PC-3 (cell line): ENCODE measurements at regions not wholly inside any gene's neighbourhood (a gene's known extent, or its start where the extent isn't known, plus 50 kb on each side); places are given as distances from the start of the nearest gene placed in this dataset.

Source experiments
- ATAC-seq: fragments of 200-7000 bp; cut with Tn5 transposase; 2 replicates; pipeline ENCODE4 v1.9.1; 2020; ENCODE audit warnings: mild to moderate bottlenecking, moderate library complexity
- BruUV-seq: library from RNA; stranded (reverse); fragments of 400-500 nt; replicated peaks from 2 replicates; lab custom pipeline; 2021; lab: Mats Ljungman, UMichigan
- CTCF ChIA-PET: fragments of 300-600 bp; sonication (Branson Sonifier 250); formaldehyde crosslinking; loops from one replicate; lab custom pipeline; 2022; ENCODE audit warnings: antibody characterized with exemption; lab: Charles Lee
- POLR2A ChIA-PET: fragments of 300-600 bp; sonication (Branson Sonifier 250); formaldehyde crosslinking; loops from one replicate; lab custom pipeline; 2022; ENCODE audit warnings: antibody characterized with exemption; ENCODE audit not compliant: unreplicated experiment; lab: Charles Lee
- DNase-seq: peaks from one replicate; pipeline ENCODE4 v3.0.0-alpha.2; 2015
- H2AFZ ChIP-seq: fragments of 300-600 bp; sonication (generic); 2 replicates; pipeline ENCODE4 v1.6.0; 2016; ENCODE audit warnings: antibody characterized with exemption, low read length
- H3F3A ChIP-seq: fragments of 300-600 bp; sonication (generic); one replicate; pipeline ENCODE4 v1.6.0; 2017; ENCODE audit warnings: antibody characterized with exemption, low read length, control low read depth, mild to moderate bottlenecking; ENCODE audit not compliant: unreplicated experiment
- H3K27ac ChIP-seq: fragments of 300-600 bp; sonication (generic); 2 replicates; pipeline ENCODE4 v1.5.1; 2016; ENCODE audit warnings: mild to moderate bottlenecking, low read length
- H3K27me3 ChIP-seq: fragments of 300-600 bp; sonication (generic); 2 replicates; pipeline ENCODE4 v1.6.1; 2016; ENCODE audit warnings: low read length, mixed read lengths
- H3K36me3 ChIP-seq: fragments of 300-600 bp; sonication (generic); 2 replicates; pipeline ENCODE4 v1.6.1; 2016; ENCODE audit warnings: low read depth, mixed run types, low read length, mixed read lengths
- H3K4me1 ChIP-seq: fragments of 300-600 bp; sonication (generic); 2 replicates; pipeline ENCODE4 v1.5.1; 2016; ENCODE audit warnings: low read length; ENCODE audit not compliant: insufficient read depth
- H3K4me2 ChIP-seq: fragments of 300-600 bp; sonication (generic); 2 replicates; pipeline ENCODE4 v1.6.0; 2016; ENCODE audit warnings: low read length
- H3K4me3 ChIP-seq: fragments of 300-600 bp; sonication (generic); 2 replicates; pipeline ENCODE4 v1.5.1; 2016; ENCODE audit warnings: mild to moderate bottlenecking, low read length, mixed read lengths
- H3K79me2 ChIP-seq: fragments of 300-600 bp; sonication (generic); 2 replicates; pipeline ENCODE4 v1.6.1; 2017; ENCODE audit warnings: low read length, mixed read lengths
- H3K9ac ChIP-seq: fragments of 300-600 bp; sonication (generic); 2 replicates; pipeline ENCODE4 v1.6.0; 2016; ENCODE audit warnings: mild to moderate bottlenecking, low read length
- H3K9me2 ChIP-seq: fragments of 300-600 bp; sonication (generic); replicated peaks from 2 replicates; pipeline ENCODE4 v1.6.1; 2016; ENCODE audit warnings: mixed run types, low read length, mixed read lengths
- H3K9me3 ChIP-seq: fragments of 300-600 bp; sonication (generic); 2 replicates; pipeline ENCODE4 v1.6.1; 2016; ENCODE audit warnings: low read length, mixed read lengths
- H4K20me1 ChIP-seq: fragments of 300-600 bp; sonication (generic); 2 replicates; pipeline ENCODE4 v1.6.1; 2016; ENCODE audit warnings: low read length, mixed read lengths
- CTCF ChIP-seq: fragments of 300-600 bp; sonication (generic); conservative IDR thresholded peaks from 2 replicates; pipeline ENCODE4 v1.5.1; 2017; ENCODE audit warnings: antibody characterized with exemption, low read depth, mild to moderate bottlenecking, low read length
- EZH2 ChIP-seq: fragments of 300-600 bp; sonication (generic); IDR thresholded peaks from one replicate; pipeline ENCODE4 v1.6.1; 2017; ENCODE audit warnings: antibody characterized with exemption, mild to moderate bottlenecking, low read length; ENCODE audit not compliant: unreplicated experiment
- EZH2phosphoT487 ChIP-seq: fragments of 300-600 bp; sonication (generic); IDR thresholded peaks from 2 replicates; pipeline ENCODE4 v1.6.1; 2018; ENCODE audit warnings: mild to moderate bottlenecking, antibody characterized with exemption, low read length, borderline replicate concordance
- intact Hi-C: fragments of 100-400 bp; cut with micrococcal nuclease; formaldehyde crosslinking; loops from 2 replicates; pipeline ENCODE4 v1.9.0; 2023

GRCh38 chr13:34129436-34129835 is 311.5 kb downstream of the RFC3 start:
- DNase-seq, result peak; percentile 57

GRCh38 chr13:34137200-34137599 is 319.3 kb downstream of the RFC3 start:
- no peak for TF ChIP-seq CTCF
- no peak for TF ChIP-seq EZH2
- no peak for TF ChIP-seq EZH2phosphoT487

More at GRCh38 chr13:34129436-34129835, 311.5 kb downstream of the RFC3 start:
- Histone ChIP-seq H3K27ac (peak overlapping the region; percentile 85), H3K9me2 (no peaks in the 10 kb centered on the region; the same call in 1 of the 2 replicates), H3K79me2 (no peaks in the 10 kb centered on the region), H4K20me1 (no peaks in the 10 kb centered on the region), H3K4me2 (peak overlapping the region; percentile 51), H3K36me3 (no peaks in the 10 kb centered on the region), H3K27me3 (no peaks in the 10 kb centered on the region), H3K9ac (peak overlapping the region; percentile 47; the same call in 1 of the 2 replicates), H2AFZ (no peak overlapping the region), H3K4me3 (no peak overlapping the region), H3F3A (no peaks in the 10 kb centered on the region), H3K9me3 (no peaks in the 10 kb centered on the region), H3K4me1 (peaks cover 34% of the 10 kb centered on the region)
- intact Hi-C loops, result no loop called here
- POLR2A ChIA-PET, result no interaction called here
- no peak for TF ChIP-seq EZH2
- no peak for TF ChIP-seq CTCF
- TF ChIP-seq EZH2phosphoT487, result no peak
- ATAC-seq, result peak; percentile 51
- BruUV-seq, result no TSS peak
- CTCF ChIA-PET, result no interaction called here

GRCh38 chr13:34139660-34140227 is 321.8 kb downstream of the RFC3 start:
- no TSS peak for BruUV-seq
- H3K27ac ChIP-seq, result no peak overlapping the region
- ChIA-PET POLR2A (no interaction called here), CTCF (no interaction called here)
- no peak for ATAC-seq
- H3K36me3 ChIP-seq, result no peaks in the 10 kb centered on the region
- DNase-seq, result no peak
- no peaks in the 10 kb centered on the region for H3F3A ChIP-seq
- intact Hi-C loops, result no loop called here
- TF ChIP-seq EZH2, result no peak
- TF ChIP-seq CTCF, result no peak
- TF ChIP-seq EZH2phosphoT487, result no peak
- no peaks in the 10 kb centered on the region for H3K9me3 ChIP-seq
- no peaks in the 10 kb centered on the region for H3K9me2 ChIP-seq
- no peaks in the 10 kb centered on the region for H3K27me3 ChIP-seq
- no peaks in the 10 kb centered on the region for H3K79me2 ChIP-seq
- no peaks in the 10 kb centered on the region for H4K20me1 ChIP-seq
- H3K4me2 ChIP-seq, result no peak overlapping the region
- H3K9ac ChIP-seq, result no peak overlapping the region
- peaks cover under 1% of the 10 kb centered on the region; the same call in 1 of the 2 replicates for H3K4me1 ChIP-seq
- no peak overlapping the region for H2AFZ ChIP-seq
- no peak overlapping the region for H3K4me3 ChIP-seq

More at GRCh38 chr13:34137200-34137599, 319.3 kb downstream of the RFC3 start:
- no peaks in the 10 kb centered on the region for H3K9me3 ChIP-seq
- ChIA-PET CTCF (no interaction called here), POLR2A (no interaction called here)
- BruUV-seq, result no TSS peak
- no peak overlapping the region for H2AFZ ChIP-seq
- no peak overlapping the region for H3K27ac ChIP-seq
- H3K27me3 ChIP-seq, result no peaks in the 10 kb centered on the region
- no peaks in the 10 kb centered on the region for H3K4me1 ChIP-seq
- no peaks in the 10 kb centered on the region for H4K20me1 ChIP-seq
- intact Hi-C loops, result no loop called here
- DNase-seq (no peak), ATAC-seq (no peak)
- no peaks in the 10 kb centered on the region for H3K9me2 ChIP-seq
- H3K4me2 ChIP-seq, result no peak overlapping the region
- no peaks in the 10 kb centered on the region for H3F3A ChIP-seq
- H3K9ac ChIP-seq, result no peak overlapping the region
- H3K4me3 ChIP-seq, result no peak overlapping the region
- no peaks in the 10 kb centered on the region for H3K36me3 ChIP-seq
- no peaks in the 10 kb centered on the region for H3K79me2 ChIP-seq
